Activated naive CD4-positive, alpha-beta T cell treated with anti-CD3 and anti-CD28 coated beads for 36 hours (primary cell): ENCODE measurements at regions not wholly inside any gene's neighbourhood (a gene's known extent, or its start where the extent isn't known, plus 50 kb on each side); places are given as distances from the start of the nearest gene placed in this dataset.

Source experiments
- CTCF ChIA-PET: fragments of 350-600 bp; sonication (Branson Sonifier 250); formaldehyde crosslinking; loops from one replicate; lab custom pipeline; 2021; ENCODE audit warnings: antibody characterized with exemption; lab: Charles Lee
- DNase-seq: peaks from one replicate; pipeline ENCODE4 v3.0.0-alpha.2; 2020
- H3K27ac Mint-ChIP-seq: one replicate; pipeline ENCODE4 v1.8.0; 2021; ENCODE audit warnings: mild to moderate bottlenecking, mixed read lengths
- H3K27me3 Mint-ChIP-seq: one replicate; pipeline ENCODE4 v1.8.0; 2021; ENCODE audit warnings: low read depth, mixed read lengths
- H3K36me3 Mint-ChIP-seq: one replicate; pipeline ENCODE4 v1.8.0; 2021; ENCODE audit warnings: low read depth, mixed read lengths
- H3K4me1 Mint-ChIP-seq: one replicate; pipeline ENCODE4 v1.8.0; 2021; ENCODE audit warnings: low read depth, mixed read lengths
- H3K4me3 Mint-ChIP-seq: one replicate; pipeline ENCODE4 v1.8.0; 2021; ENCODE audit warnings: mild to moderate bottlenecking, moderate library complexity, mixed read lengths
- H3K9me3 Mint-ChIP-seq: one replicate; pipeline ENCODE4 v1.8.0; 2021; ENCODE audit warnings: mixed read lengths
- intact Hi-C: fragments of 100-400 bp; cut with micrococcal nuclease; formaldehyde crosslinking; loops from one replicate; pipeline ENCODE4 v1.15.1; 2023

DNA sequence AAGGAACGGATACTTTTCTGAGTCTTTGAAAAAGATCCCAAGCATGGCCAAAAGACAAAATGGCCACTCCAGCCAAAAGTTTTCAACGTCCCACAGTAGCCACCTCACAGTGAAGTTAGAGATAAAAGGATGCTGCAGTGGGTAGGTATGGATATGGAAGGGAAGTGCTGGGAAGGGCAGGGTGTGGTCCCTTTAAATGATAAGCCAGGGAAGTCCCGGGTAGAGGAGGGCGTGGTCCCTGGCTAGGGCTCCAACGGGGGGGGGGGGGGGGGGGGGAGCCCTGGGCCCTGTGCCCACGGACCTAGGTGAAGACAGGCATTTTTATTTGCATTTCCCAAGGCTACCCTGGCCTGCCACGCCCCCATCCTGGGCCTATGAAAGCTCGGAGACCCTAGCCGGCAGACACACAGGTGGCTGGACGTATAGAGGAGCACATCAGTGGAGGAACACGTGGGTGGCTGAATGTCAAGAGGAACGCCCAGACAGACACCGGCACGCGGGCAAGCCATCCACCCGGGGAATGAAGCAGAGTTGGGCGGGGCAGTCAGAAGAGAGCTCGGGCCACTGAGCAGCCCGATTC lies 306.7 kb downstream of the NFIB start:
- intact Hi-C loops: no loop called here
- Mint-ChIP-seq H3K36me3 (no peaks in the 10 kb centered on the region), H3K27me3 (no peaks in the 10 kb centered on the region), H3K4me3 (no peak overlapping the region), H3K27ac (no peak overlapping the region), H3K4me1 (no peaks in the 10 kb centered on the region), H3K9me3 (peaks cover 5% of the 10 kb centered on the region)
- no peak for DNase-seq
- CTCF ChIA-PET: no interaction called here

DNA sequence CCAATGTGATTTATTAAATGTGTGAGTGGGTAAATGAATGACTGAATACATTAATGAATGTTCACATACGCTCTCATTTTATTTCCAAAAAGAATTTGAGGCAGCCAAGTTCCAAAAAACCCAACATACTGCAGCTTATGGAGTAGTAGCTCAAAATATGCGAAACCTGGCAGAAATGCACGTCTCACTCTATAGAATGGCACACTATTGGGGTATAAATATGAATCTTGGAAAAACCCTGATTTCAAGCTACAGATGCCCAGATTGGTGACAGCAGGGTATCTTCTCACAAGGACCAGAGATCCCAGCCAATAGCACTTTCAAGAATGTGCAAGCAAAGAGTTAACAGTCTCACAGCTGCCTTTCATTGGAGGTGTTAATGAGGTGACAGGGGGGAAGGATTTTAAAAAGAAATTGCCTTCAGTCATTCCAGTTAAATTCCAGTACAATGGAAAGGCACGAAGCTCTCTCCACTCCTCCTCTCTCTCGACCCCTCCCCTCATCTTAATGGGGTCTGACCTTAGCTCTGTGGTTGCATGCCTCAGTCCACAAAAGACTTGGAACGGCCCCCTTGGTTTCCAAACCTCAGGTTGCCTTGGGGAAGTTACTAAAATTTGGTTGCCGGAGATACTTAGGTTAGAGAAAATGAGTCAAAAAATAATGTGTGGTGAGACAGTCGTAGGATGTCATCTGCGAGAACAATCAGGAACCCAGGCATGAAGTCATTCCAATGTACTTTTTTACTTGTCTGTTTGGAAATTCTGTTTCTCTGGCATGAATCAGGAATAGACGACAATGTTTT lies 307.4 kb downstream of the NFIB start:
- intact Hi-C loops: no loop called here
- Mint-ChIP-seq H3K4me1 (no peaks in the 10 kb centered on the region), H3K27ac (no peak overlapping the region), H3K4me3 (no peak overlapping the region), H3K27me3 (no peaks in the 10 kb centered on the region), H3K9me3 (peaks cover 5% of the 10 kb centered on the region), H3K36me3 (no peaks in the 10 kb centered on the region)
- DNase-seq: no peak
- CTCF ChIA-PET: no interaction called here

DNA sequence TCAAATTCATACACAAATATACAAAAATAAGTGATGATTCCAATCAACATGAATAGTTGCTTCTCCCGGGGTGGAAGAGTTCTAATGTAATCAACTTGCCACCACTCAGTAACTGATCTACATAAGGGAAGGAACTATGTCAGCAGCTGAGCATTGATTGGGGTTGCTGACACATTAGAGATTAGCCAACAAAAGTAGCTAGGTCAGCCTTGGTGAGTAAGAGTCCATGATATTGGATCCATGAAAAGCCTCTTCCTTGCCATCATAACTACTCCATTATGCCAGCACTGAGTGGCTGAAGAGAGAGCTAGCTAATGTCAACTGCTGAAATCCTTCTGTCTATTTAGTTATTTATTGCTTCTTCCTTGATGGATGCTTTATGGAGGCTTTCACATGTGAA lies 309.8 kb downstream of the NFIB start:
- Mint-ChIP-seq H3K4me1 (no peaks in the 10 kb centered on the region), H3K4me3 (no peak overlapping the region), H3K9me3 (peaks cover 6% of the 10 kb centered on the region), H3K27me3 (no peaks in the 10 kb centered on the region), H3K36me3 (no peaks in the 10 kb centered on the region), H3K27ac (no peak overlapping the region)
- intact Hi-C loops: no loop called here
- no peak for DNase-seq
- CTCF ChIA-PET: no interaction called here

- peaks cover 2% of the 10 kb centered on the region for H3K27me3 Mint-ChIP-seq
- no peaks in the 10 kb centered on the region for H3K36me3 Mint-ChIP-seq
- H3K4me3 Mint-ChIP-seq: no peak overlapping the region
- intact Hi-C loops: no loop called here
- no peaks in the 10 kb centered on the region for H3K4me1 Mint-ChIP-seq
- peaks cover 10% of the 10 kb centered on the region for H3K9me3 Mint-ChIP-seq
- no peak overlapping the region for H3K27ac Mint-ChIP-seq
- DNase-seq: no peak
- CTCF ChIA-PET: no interaction called here
Observed at GRCh38 chr9:13994240-13994639, 319.7 kb downstream of the NFIB start.

DNA sequence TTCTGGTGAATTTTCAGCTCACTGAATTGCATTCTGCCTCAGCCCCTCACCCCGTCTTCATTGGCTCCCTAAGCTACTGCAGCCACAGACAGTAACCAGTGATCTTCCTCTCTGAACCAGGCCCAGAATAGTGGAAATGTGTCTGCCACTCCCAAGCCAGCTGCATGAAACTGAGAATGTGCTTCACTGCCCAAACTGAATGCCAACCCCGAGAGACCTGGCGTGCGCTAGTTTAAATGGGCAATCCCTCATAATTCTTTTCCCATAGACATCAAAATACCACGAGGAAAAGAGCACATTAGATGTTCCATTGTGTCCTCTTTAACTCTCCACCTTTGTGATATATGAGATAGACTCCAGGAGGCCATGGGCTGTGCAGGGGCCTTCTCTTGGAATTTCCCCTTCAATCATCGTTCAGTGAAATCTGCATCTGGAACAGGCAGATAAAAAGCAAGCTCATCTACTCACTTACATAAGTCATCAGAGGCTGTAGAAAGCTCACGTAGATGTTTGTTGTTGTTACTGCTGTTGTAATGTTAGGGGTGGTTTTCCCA lies 320.2 kb downstream of the NFIB start:
- Mint-ChIP-seq H3K27ac (no peak overlapping the region), H3K4me1 (no peaks in the 10 kb centered on the region), H3K36me3 (no peaks in the 10 kb centered on the region), H3K4me3 (no peak overlapping the region), H3K9me3 (peaks cover 7% of the 10 kb centered on the region), H3K27me3 (peaks cover 2% of the 10 kb centered on the region)
- no peak for DNase-seq
- CTCF ChIA-PET: interaction anchor here (0.7 kb wide), 1 partner anchor 115 kb away, joined by 3 read pairs; no protein-coding TSS in a partner anchor
- intact Hi-C loops: no loop called here

DNA sequence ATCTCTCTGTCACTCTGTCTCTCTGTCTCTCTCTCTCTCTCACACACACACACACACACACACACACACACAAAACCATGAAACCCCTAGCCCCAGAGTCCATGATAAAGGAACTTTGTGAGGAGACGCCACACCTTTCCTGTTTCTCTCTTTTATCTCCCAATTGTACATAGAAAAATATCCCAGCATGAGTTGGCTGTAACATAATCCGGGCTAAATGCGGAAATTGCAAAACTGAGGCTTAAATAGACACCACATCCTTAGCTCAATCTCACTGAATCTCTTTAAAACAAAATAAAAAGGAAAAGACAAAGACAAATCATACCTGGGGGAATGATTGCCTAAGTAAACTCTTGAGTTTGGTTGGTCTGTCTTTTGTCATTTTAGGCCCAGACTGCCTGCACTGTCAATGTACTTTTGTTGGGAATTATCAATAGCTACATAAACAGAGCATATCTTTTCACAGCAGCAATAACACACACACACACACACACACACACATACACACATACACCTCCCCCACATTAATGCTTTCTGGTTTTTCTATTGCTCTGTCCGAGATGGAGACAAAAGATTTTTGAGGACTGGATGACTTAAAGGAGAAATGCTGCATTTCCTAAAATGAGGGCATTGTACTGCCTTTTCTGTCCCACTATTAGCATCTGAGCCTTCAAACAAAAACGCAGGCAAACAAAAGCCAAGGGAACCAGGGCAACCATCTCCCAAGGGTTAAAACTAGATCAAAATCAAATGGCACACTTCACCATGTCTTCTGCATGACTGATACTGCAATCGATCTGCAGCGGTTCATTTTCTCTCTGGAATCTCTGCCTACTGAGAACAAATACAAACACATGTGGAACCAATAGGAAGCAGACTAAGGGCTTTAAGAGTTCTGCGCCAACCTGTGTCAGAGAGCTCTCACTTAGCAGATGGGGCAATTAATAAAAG lies 321.5 kb downstream of the NFIB start:
- CTCF ChIA-PET: no interaction called here
- H3K27ac Mint-ChIP-seq: no peak overlapping the region
- intact Hi-C loops: no loop called here
- H3K27me3 Mint-ChIP-seq: peaks cover 2% of the 10 kb centered on the region
- no peaks in the 10 kb centered on the region for H3K4me1 Mint-ChIP-seq
- H3K4me3 Mint-ChIP-seq: no peak overlapping the region
- peaks cover 5% of the 10 kb centered on the region for H3K9me3 Mint-ChIP-seq
- DNase-seq: no peak
- H3K36me3 Mint-ChIP-seq: no peaks in the 10 kb centered on the region

- Mint-ChIP-seq H3K27me3 (peaks cover 2% of the 10 kb centered on the region), H3K36me3 (no peaks in the 10 kb centered on the region), H3K9me3 (peaks cover 2% of the 10 kb centered on the region), H3K27ac (no peak overlapping the region), H3K4me3 (no peak overlapping the region), H3K4me1 (no peaks in the 10 kb centered on the region)
- DNase-seq: no peak
- CTCF ChIA-PET: no interaction called here
- intact Hi-C loops: no loop called here
Observed at GRCh38 chr9:13991395-13991794, 322.5 kb downstream of the NFIB start.

DNA sequence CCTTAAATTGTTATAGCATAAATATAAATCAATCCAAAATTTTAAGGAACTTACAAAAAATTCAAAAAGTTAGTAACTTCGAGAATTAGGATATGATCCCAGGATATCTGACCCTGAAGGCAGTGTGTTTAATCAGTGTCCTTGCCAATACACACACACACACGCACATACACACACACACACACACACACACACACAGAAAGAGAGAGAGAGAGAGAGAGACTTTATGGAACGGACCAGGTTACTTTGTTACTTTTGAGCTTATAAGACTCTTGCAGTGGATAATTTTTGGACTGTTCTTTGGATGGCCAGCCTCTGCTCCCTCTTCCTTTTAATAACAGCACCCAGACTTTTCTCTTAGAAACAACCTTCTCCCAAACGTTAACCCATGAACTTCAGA lies 322.9 kb downstream of the NFIB start:
- H3K4me1 Mint-ChIP-seq: no peaks in the 10 kb centered on the region
- H3K36me3 Mint-ChIP-seq: no peaks in the 10 kb centered on the region
- no peak overlapping the region for H3K27ac Mint-ChIP-seq
- CTCF ChIA-PET: no interaction called here
- no peak for DNase-seq
- peaks cover 2% of the 10 kb centered on the region for H3K27me3 Mint-ChIP-seq
- intact Hi-C loops: no loop called here
- peaks cover 2% of the 10 kb centered on the region for H3K9me3 Mint-ChIP-seq
- no peak overlapping the region for H3K4me3 Mint-ChIP-seq

- H3K27ac Mint-ChIP-seq: no peak overlapping the region
- CTCF ChIA-PET: no interaction called here
- H3K27me3 Mint-ChIP-seq: peaks cover 2% of the 10 kb centered on the region
- no peaks in the 10 kb centered on the region for H3K36me3 Mint-ChIP-seq
- intact Hi-C loops: no loop called here
- no peak overlapping the region for H3K4me3 Mint-ChIP-seq
- no peaks in the 10 kb centered on the region for H3K4me1 Mint-ChIP-seq
- DNase-seq: no peak
- peaks cover 2% of the 10 kb centered on the region for H3K9me3 Mint-ChIP-seq
Observed at GRCh38 chr9:13990331-13990730, 323.6 kb downstream of the NFIB start.

DNA sequence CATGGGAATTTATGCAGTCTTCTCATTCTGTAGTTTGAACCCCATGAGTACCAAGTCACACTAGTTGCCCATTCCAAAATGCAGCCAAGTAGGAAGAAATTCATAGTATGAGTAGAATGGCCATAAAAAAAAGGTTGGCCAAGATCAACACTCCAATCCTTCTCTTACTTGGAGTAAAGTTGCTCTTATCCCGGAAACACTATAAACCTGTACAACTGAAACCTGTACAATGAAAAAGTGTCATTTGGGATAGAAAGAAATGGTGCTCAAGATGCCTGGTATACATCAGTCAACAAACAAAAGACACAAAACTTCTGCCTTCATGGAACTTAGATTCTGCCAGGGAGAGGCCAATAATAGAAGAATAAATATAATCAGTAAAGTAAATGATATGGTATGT lies 325.0 kb downstream of the NFIB start:
- DNase-seq: no peak
- no peak overlapping the region for H3K4me3 Mint-ChIP-seq
- CTCF ChIA-PET: no interaction called here
- peaks cover 7% of the 10 kb centered on the region for H3K9me3 Mint-ChIP-seq
- H3K4me1 Mint-ChIP-seq: no peaks in the 10 kb centered on the region
- H3K36me3 Mint-ChIP-seq: no peaks in the 10 kb centered on the region
- peaks cover 2% of the 10 kb centered on the region for H3K27me3 Mint-ChIP-seq
- intact Hi-C loops: no loop called here
- no peak overlapping the region for H3K27ac Mint-ChIP-seq

DNA sequence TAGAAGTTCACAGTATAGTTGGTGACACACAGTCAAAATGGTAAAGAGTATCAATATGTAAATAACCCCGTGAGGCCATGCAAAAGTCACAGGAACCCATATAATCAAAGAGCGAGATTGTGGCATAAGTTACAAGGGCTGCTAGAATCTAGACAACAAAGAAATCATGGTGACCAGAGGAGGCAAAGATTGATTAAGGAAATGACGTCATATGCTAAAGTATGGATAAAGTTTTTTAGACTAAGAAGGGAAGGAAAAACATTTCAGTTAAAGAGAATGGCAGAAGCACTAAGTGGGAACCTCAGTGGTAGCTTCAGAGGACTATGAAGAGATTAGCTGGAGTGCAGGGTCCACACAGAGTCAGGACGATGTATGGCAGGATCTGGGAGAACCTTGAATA lies 330.3 kb downstream of the NFIB start:
- H3K27me3 Mint-ChIP-seq: no peaks in the 10 kb centered on the region
- H3K9me3 Mint-ChIP-seq: peaks cover 9% of the 10 kb centered on the region
- H3K4me1 Mint-ChIP-seq: no peaks in the 10 kb centered on the region
- H3K27ac Mint-ChIP-seq: no peak overlapping the region
- DNase-seq: no peak
- intact Hi-C loops: no loop called here
- H3K4me3 Mint-ChIP-seq: no peak overlapping the region
- CTCF ChIA-PET: no interaction called here
- no peaks in the 10 kb centered on the region for H3K36me3 Mint-ChIP-seq

- Mint-ChIP-seq H3K27ac (no peak overlapping the region), H3K4me3 (no peak overlapping the region)
Observed at GRCh38 chr9:13979941-13980318, 334.0 kb downstream of the NFIB start.

More at GRCh38 chr9:13979941-13980318, 334.0 kb downstream of the NFIB start:
- no peak for DNase-seq
- Mint-ChIP-seq H3K27me3 (no peaks in the 10 kb centered on the region), H3K4me1 (no peaks in the 10 kb centered on the region), H3K9me3 (peaks cover 8% of the 10 kb centered on the region), H3K36me3 (no peaks in the 10 kb centered on the region)
- CTCF ChIA-PET: no interaction called here
- intact Hi-C loops: no loop called here
